ENCODE measurements at regions not wholly inside any gene's neighbourhood (a gene's known extent, or its start where the extent isn't known, plus 50 kb on each side); places are given as distances from the start of the nearest gene placed in this dataset.

GRCh38 chr2:3125761-3126130 lies 251.9 kb downstream of the EIPR1 start:
- Histone ChIP-seq H3K36me3 (ENCODE audit: insufficient read depth, insufficient read length, low read length) (no peaks in the 10 kb centered on the region), H3K9ac (ENCODE audit: insufficient read length, low read depth) (no peak overlapping the region), H3K27me3 (ENCODE audit: insufficient read depth, insufficient read length) (no peaks in the 10 kb centered on the region), H3K4me3 (ENCODE audit: insufficient read length, low read depth) (no peak overlapping the region), H3K4me1 (ENCODE audit: insufficient read depth, insufficient read length) (no peaks in the 10 kb centered on the region), H3K9me3 (ENCODE audit: insufficient read depth, low read length) (no peaks in the 10 kb centered on the region; the same call in 1 of the 2 replicates)
- TF ChIP-seq YY1 (IDR thresholded peaks at IDR 0.05; ENCODE audit: insufficient read depth, insufficient read length), result no peak
- no peak for TF ChIP-seq SUZ12 (IDR thresholded peaks at IDR 0.05; ENCODE audit: extremely low read depth, insufficient read depth, insufficient read length)
- no peak for TF ChIP-seq ZNF274 (IDR thresholded peaks at IDR 0.05; ENCODE audit: low read depth, low read length)
- DNase-seq (ENCODE audit: low read depth, low spot score), result no peak

- Histone ChIP-seq H3K27me3 (ENCODE audit: insufficient read depth, insufficient read length) (no peaks in the 10 kb centered on the region), H3K9ac (ENCODE audit: insufficient read length, low read depth) (no peak overlapping the region), H3K9me3 (ENCODE audit: insufficient read depth, low read length) (no peaks in the 10 kb centered on the region; the same call in 1 of the 2 replicates), H3K36me3 (ENCODE audit: insufficient read depth, insufficient read length, low read length) (no peaks in the 10 kb centered on the region), H3K4me3 (ENCODE audit: insufficient read length, low read depth) (no peak overlapping the region), H3K4me1 (ENCODE audit: insufficient read depth, insufficient read length) (no peaks in the 10 kb centered on the region)
- TF ChIP-seq ZNF274 (IDR thresholded peaks at IDR 0.05; ENCODE audit: low read depth, low read length) (no peak), SUZ12 (IDR thresholded peaks at IDR 0.05; ENCODE audit: extremely low read depth, insufficient read depth, insufficient read length) (no peak), YY1 (IDR thresholded peaks at IDR 0.05; ENCODE audit: insufficient read depth, insufficient read length) (no peak)
- no peak for DNase-seq (ENCODE audit: low read depth, low spot score)
Observed at GRCh38 chr2:3125001-3125760, 252.4 kb downstream of the EIPR1 start.

GRCh38 chr2:3122525-3122924 lies 255.1 kb downstream of the EIPR1 start:
- no peaks in the 10 kb centered on the region for H3K36me3 ChIP-seq (ENCODE audit: insufficient read depth, insufficient read length, low read length)
- H3K9ac ChIP-seq (ENCODE audit: insufficient read length, low read depth), result no peak overlapping the region
- no peaks in the 10 kb centered on the region for H3K27me3 ChIP-seq (ENCODE audit: insufficient read depth, insufficient read length)
- TF ChIP-seq YY1 (IDR thresholded peaks at IDR 0.05; ENCODE audit: insufficient read depth, insufficient read length) (no peak), SUZ12 (IDR thresholded peaks at IDR 0.05; ENCODE audit: extremely low read depth, insufficient read depth, insufficient read length) (no peak), ZNF274 (IDR thresholded peaks at IDR 0.05; ENCODE audit: low read depth, low read length) (no peak)
- H3K9me3 ChIP-seq (ENCODE audit: insufficient read depth, low read length), result no peaks in the 10 kb centered on the region; the same call in 1 of the 2 replicates
- DNase-seq (ENCODE audit: low read depth, low spot score), result no peak
- H3K4me3 ChIP-seq (ENCODE audit: insufficient read length, low read depth), result no peak overlapping the region
- H3K4me1 ChIP-seq (ENCODE audit: insufficient read depth, insufficient read length), result no peaks in the 10 kb centered on the region

- H3K9ac ChIP-seq (ENCODE audit: insufficient read length, low read depth), result no peak overlapping the region
- no peaks in the 10 kb centered on the region for H3K4me1 ChIP-seq (ENCODE audit: insufficient read depth, insufficient read length)
- no peaks in the 10 kb centered on the region for H3K27me3 ChIP-seq (ENCODE audit: insufficient read depth, insufficient read length)
- TF ChIP-seq ZNF274 (IDR thresholded peaks at IDR 0.05; ENCODE audit: low read depth, low read length) (no peak), SUZ12 (IDR thresholded peaks at IDR 0.05; ENCODE audit: extremely low read depth, insufficient read depth, insufficient read length) (no peak), YY1 (IDR thresholded peaks at IDR 0.05; ENCODE audit: insufficient read depth, insufficient read length) (no peak)
- no peaks in the 10 kb centered on the region for H3K36me3 ChIP-seq (ENCODE audit: insufficient read depth, insufficient read length, low read length)
- DNase-seq (ENCODE audit: low read depth, low spot score), result no peak
- no peaks in the 10 kb centered on the region; the same call in 1 of the 2 replicates for H3K9me3 ChIP-seq (ENCODE audit: insufficient read depth, low read length)
- H3K4me3 ChIP-seq (ENCODE audit: insufficient read length, low read depth), result no peak overlapping the region
Observed at GRCh38 chr2:3121601-3122000, 256.0 kb downstream of the EIPR1 start.

- Histone ChIP-seq H3K9me3 (ENCODE audit: insufficient read depth, low read length) (no peaks in the 10 kb centered on the region; the same call in 1 of the 2 replicates), H3K9ac (ENCODE audit: insufficient read length, low read depth) (no peak overlapping the region), H3K27me3 (ENCODE audit: insufficient read depth, insufficient read length) (no peaks in the 10 kb centered on the region), H3K4me1 (ENCODE audit: insufficient read depth, insufficient read length) (no peaks in the 10 kb centered on the region), H3K36me3 (ENCODE audit: insufficient read depth, insufficient read length, low read length) (no peaks in the 10 kb centered on the region), H3K4me3 (ENCODE audit: insufficient read length, low read depth) (no peak overlapping the region)
- no peak for TF ChIP-seq YY1 (IDR thresholded peaks at IDR 0.05; ENCODE audit: insufficient read depth, insufficient read length)
- no peak for TF ChIP-seq ZNF274 (IDR thresholded peaks at IDR 0.05; ENCODE audit: low read depth, low read length)
- TF ChIP-seq SUZ12 (IDR thresholded peaks at IDR 0.05; ENCODE audit: extremely low read depth, insufficient read depth, insufficient read length), result no peak
- DNase-seq (ENCODE audit: low read depth, low spot score), result no peak
Observed at GRCh38 chr2:3117650-3118216, 259.9 kb downstream of the EIPR1 start.

- H3K9me3 ChIP-seq (ENCODE audit: insufficient read depth, low read length), result no peaks in the 10 kb centered on the region
- H3K4me1 ChIP-seq (ENCODE audit: insufficient read depth, insufficient read length), result no peaks in the 10 kb centered on the region
- DNase-seq (ENCODE audit: low read depth, low spot score), result no peak
- no peak overlapping the region for H3K9ac ChIP-seq (ENCODE audit: insufficient read length, low read depth)
- no peaks in the 10 kb centered on the region for H3K36me3 ChIP-seq (ENCODE audit: insufficient read depth, insufficient read length, low read length)
- H3K4me3 ChIP-seq (ENCODE audit: insufficient read length, low read depth), result no peak overlapping the region
- no peak for TF ChIP-seq ZNF274 (IDR thresholded peaks at IDR 0.05; ENCODE audit: low read depth, low read length)
- TF ChIP-seq YY1 (IDR thresholded peaks at IDR 0.05; ENCODE audit: insufficient read depth, insufficient read length), result no peak
- no peaks in the 10 kb centered on the region for H3K27me3 ChIP-seq (ENCODE audit: insufficient read depth, insufficient read length)
Observed at GRCh38 chr2:3116371-3116770, 261.2 kb downstream of the EIPR1 start.

- Histone ChIP-seq H3K9me3 (ENCODE audit: insufficient read depth, low read length) (no peaks in the 10 kb centered on the region), H3K4me3 (ENCODE audit: insufficient read length, low read depth) (no peak overlapping the region), H3K36me3 (ENCODE audit: insufficient read depth, insufficient read length, low read length) (no peaks in the 10 kb centered on the region), H3K4me1 (ENCODE audit: insufficient read depth, insufficient read length) (no peaks in the 10 kb centered on the region), H3K9ac (ENCODE audit: insufficient read length, low read depth) (no peak overlapping the region), H3K27me3 (ENCODE audit: insufficient read depth, insufficient read length) (no peaks in the 10 kb centered on the region)
- no peak for TF ChIP-seq YY1 (IDR thresholded peaks at IDR 0.05; ENCODE audit: insufficient read depth, insufficient read length)
- no peak for TF ChIP-seq SUZ12 (IDR thresholded peaks at IDR 0.05; ENCODE audit: extremely low read depth, insufficient read depth, insufficient read length)
- no peak for TF ChIP-seq ZNF274 (IDR thresholded peaks at IDR 0.05; ENCODE audit: low read depth, low read length)
- no peak for DNase-seq (ENCODE audit: low read depth, low spot score)
Observed at GRCh38 chr2:3115301-3116042, 262.1 kb downstream of the EIPR1 start.

Measured in NT2/D1 (cell line).